A204.1 (cell line): ENCODE measurements at regions not wholly inside any gene's neighbourhood (a gene's known extent, or its start where the extent isn't known, plus 50 kb on each side); places are given as distances from the start of the nearest gene placed in this dataset.
"Not testable (repeated sequence)": the region's sequence is repeated elsewhere in the genome, so short reads cannot be mapped to it uniquely, and the experiment has no call there.

Source experiments
- FAIRE-seq: peaks from 2 replicates; lab custom pipeline; 2012; peaks lifted over from hg19 to GRCh38; lab: Jason Lieb, UNC

DNA sequence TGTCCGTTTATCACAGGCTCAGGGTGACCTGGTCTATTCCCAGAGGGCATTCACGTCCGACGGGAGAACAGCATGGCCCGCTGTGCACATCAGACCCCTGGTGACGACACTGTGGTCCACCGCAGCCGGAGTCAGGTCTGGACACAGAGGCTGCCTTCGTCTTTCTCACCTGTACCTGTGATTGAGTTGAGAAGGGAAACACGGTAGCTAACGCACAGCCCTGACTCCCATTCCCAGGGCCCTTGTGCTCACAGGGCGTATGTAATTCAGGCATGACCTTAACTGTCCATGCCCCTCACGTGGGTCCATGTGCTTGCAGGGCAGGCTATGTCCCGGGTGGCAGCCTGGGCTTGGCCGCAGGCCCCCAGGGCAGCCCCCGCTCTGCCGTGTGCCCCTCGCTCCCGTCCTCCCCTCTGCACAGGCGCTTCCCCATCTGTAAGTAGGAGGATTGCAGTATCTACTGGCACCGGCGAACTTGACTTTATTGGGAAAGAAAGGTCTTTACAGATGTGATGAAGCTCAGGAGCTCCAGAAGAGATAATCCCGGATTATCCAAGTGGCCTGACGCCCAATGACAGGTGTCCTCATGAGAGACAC is 221.3 kb upstream of the TCERG1L start:
- no peak for FAIRE-seq

DNA sequence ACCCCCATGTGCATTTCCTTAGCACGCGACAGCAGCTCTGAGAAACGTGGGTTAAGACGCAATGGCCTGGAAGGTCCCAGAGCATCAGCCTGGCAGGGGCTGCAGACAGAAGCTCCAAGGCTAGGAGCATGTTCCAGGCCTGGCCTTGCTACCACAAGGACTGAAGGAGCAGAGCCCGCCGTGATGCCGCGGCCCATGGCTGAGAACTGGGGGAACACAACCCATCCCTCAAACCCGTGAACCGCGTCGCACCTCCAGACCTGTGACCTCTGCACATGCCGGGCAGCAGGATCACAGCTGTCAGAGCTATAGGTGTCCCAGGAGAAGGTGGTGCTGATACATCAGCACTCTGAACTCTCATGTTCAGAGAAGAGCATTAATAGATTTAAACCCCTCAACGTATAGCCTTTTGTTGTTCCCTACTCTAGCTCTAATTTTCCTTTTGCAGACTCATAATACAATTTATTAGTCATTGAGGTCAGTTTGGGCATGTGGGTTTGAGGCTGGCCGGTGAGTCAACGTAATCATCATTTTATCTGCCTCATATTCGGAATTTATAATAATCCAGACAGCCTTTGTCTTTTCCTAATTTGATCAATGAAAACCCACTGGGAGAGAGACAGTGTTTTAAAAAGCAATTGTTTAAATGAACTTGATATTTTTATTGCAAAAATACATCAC is 222.5 kb upstream of the TCERG1L start:
- no peak for FAIRE-seq

GRCh38 chr10:131534836-131535235 is 223.3 kb upstream of the TCERG1L start:
- no peak for FAIRE-seq

GRCh38 chr10:131536676-131537075 is 225.2 kb upstream of the TCERG1L start:
- FAIRE-seq: no peak

DNA sequence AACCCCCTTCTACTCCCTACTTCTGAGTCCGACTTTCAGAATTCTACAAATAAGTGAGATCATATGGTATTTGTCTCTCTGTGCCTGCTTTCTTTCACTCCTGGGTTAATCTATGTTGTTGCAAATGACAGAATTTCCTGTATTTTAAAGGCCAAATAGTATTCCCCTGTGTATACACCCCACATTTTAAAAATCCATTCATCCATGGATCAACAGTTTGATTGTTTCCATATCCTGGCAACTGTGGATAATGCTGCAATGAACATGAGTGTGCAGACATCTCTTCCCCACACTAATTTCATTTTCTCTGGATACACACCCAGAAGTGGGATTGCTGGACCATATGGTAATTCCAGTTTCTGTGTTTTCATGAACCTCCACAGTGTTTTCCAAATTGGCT is 225.8 kb upstream of the TCERG1L start:
- FAIRE-seq: no peak

- no peak for FAIRE-seq
Observed at GRCh38 chr10:131544495-131544894, 233.0 kb upstream of the TCERG1L start.

GRCh38 chr10:131546086-131546810 is 234.7 kb upstream of the TCERG1L start:
- no peak for FAIRE-seq

DNA sequence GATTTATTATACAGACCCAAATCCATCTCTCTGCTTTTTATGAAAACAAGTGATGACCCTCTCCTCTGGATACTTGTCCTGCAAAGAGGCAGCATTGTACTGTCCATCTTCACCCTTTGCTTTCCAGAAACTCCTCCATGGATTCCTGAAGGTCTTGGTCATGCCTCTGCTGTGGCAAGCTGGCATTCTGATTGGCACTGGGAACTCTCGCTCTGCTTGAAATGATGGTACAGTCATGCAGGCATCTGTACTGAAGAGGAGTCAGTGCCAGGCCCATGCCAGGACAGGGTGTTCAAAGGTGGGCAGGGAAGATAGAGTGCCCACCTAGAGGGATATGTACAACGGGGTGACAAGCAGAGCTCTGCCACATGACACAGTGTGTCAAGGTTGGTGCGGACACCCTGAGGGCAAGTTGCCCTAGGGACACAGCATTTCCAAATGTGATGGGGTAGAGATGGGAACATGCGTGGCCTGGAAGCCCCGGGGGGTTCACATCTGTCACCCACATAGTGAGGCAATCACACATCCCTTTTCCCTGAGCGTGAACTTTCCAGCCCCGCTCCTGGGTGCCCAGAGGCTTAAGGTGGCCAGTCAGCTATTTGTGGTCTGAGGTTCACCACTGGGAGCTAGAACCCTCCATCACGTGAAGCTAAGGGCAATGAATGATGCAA is 235.7 kb upstream of the TCERG1L start:
- no peak for FAIRE-seq

GRCh38 chr10:131548176-131548575 is 236.7 kb upstream of the TCERG1L start:
- no peak for FAIRE-seq

GRCh38 chr10:131549116-131549515 is 237.6 kb upstream of the TCERG1L start:
- FAIRE-seq: no peak

DNA sequence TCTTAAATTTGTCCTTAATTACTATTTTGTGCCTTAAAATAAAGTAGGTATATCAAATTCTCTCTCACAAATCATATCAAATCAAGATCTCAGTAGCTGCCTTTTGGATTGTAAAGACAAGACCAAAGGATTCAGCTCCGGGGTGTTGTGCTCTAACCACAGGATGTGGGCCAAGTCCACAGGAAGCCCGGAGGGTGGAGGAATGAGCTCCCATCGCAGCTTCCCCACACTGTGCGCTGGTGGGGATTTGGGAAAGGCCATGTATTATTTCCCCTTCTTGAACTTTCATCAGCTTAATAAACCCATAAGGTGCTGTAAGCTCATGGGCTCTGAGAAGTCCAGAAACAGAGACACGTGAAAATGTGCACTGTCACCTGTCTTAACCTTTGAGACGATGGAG is 241.6 kb upstream of the TCERG1L start:
- FAIRE-seq: no peak

DNA sequence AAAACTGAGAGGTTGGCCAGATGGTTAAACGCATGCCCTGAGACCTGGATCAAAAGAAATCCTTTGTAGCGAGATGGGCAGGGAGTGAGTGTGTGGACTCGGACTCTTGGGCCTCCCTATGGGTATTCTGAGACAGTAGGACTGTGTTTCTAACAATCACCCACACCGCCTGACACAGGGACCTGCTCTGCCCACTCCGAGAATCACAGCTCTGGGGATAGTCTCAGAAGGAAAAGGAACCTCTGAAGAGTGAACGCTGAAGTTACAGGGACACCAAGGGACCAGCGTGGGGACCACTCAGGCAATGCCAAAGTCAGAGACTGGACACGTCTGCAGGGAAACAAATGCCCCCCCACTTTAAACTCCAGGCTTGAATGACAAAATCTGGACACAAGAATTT is 242.1 kb upstream of the TCERG1L start:
- FAIRE-seq: no peak

- no peak for FAIRE-seq
Observed at GRCh38 chr10:131554821-131555220, 243.3 kb upstream of the TCERG1L start.

GRCh38 chr10:131555406-131555805 is 243.9 kb upstream of the TCERG1L start:
- no peak for FAIRE-seq

GRCh38 chr10:131556061-131556896 is 244.8 kb upstream of the TCERG1L start:
- no peak for FAIRE-seq

DNA sequence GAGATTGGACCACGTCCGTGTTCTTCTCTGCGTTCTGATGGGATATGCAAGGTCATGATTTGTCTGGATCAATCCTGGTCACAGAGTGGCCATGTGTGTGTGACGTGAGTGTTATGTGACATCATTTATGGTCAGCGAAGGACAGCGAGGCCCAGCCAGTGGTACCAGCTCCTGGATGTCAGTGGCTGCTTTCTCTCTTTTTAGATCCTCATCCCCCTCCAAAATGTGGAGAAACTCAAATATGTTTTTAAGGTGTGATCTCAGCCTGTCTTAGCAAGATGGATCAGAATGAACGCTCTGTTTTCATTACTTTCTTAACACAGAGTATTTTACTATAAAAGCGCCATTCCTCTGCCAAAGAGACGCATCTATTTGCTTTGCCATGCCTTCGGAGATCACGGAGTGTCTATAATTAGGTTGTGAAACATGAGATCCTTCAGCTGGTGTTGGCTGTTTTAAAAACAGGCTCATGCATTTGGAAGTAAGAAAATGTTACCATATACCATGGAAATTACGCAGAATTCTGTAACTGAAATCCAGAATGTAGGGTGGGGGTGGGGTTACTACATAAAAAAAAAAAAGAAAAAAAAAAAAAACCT is 245.5 kb upstream of the TCERG1L start:
- no peak for FAIRE-seq

- FAIRE-seq: not testable (repeated sequence)
Observed at GRCh38 chr10:131557956-131558355, 246.4 kb upstream of the TCERG1L start.

DNA sequence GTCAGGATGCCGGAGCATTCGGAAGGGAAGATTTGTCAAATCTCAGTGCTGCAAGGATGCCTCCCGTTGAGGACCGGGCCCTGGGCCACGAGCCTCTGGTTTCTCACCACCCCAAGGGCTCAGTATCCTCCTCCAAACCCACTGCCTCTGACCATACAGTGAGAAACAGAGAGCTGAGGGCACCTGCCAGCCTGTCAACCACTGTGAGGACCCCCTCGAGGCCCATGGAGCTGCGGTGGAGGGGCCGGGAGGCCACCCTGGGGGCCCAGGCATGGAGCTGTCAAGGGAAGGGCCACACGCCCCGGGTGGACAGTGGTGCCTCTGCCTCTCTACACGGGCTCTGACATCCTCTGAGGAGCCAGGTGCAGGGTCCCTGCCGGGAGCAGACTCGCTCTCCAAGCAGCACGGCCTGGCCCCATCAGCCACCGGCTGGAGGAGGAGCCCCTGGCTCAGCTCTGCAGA is 248.0 kb upstream of the TCERG1L start:
- FAIRE-seq: no peak

DNA sequence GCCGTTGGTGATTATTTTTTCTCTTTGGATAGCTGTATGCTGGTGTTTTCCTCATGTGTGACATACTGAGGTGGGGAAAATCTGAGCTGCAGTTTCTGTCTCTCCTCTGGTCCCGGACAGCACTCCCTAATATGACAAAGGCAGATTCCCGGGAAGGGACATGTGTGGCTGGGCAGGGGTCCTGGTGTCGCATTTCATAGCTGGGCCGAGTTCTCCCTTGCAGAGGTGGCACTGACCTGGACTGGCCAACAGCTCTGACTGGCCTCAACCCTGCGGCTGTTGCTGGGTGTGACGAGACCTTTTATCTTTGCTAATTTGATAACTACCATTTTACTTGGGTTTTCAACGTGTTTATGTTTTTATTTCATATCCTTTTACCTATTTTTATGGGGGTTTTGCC is 248.6 kb upstream of the TCERG1L start:
- FAIRE-seq: no peak

DNA sequence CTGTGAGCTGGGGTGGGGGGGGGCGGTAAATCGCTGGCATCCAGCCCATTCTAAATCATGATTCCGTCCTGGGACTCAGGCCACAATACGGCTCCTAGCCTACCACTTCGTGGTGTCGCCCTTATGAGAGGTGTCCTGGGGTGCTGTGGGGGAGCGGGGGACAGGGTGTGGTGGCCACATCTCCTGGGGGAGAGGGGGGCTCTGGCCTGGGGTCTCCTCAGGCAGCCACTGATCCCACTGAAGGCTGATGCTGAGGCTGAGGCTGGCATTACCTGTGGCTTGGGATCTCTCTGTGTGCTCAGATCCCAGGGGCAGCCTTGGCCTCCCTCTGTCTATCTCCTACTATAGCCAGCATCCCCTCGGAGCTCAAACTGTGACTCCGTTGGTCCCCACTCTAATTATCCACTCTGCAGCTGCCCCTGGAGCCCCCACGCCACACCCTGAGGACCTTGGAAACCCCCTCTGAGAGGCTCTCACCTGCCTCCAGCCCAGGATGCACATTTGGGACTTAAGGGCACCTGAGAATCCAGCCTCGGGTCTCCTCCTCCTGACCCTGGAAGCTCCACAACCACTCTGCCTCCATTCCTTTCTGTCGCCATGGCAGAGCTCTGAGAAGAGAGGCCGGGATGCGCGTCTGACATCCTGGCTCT is 249.3 kb upstream of the TCERG1L start:
- no peak for FAIRE-seq

- no peak for FAIRE-seq
Observed at GRCh38 chr10:131561897-131562296, 250.4 kb upstream of the TCERG1L start.
